Skeletal muscle satellite cell (primary cell): ENCODE measurements at regions not wholly inside any gene's neighbourhood (a gene's known extent, or its start where the extent isn't known, plus 50 kb on each side); places are given as distances from the start of the nearest gene placed in this dataset.

ENCODE experiments used
- H3K27me3 ChIP-seq: 2 replicates; pipeline ENCODE4 v1.7.0; 2013; ENCODE audit warnings: low read length; ENCODE audit not compliant: control insufficient read depth, insufficient read depth
- H3K36me3 ChIP-seq: 2 replicates; pipeline ENCODE4 v1.7.0; 2013; ENCODE audit warnings: mild to moderate bottlenecking, control low read depth, low read length; ENCODE audit not compliant: insufficient read depth
- H3K4me1 ChIP-seq: 2 replicates; pipeline ENCODE4 v1.7.0; 2013; ENCODE audit warnings: low read length; ENCODE audit not compliant: control insufficient read depth, insufficient read depth
- H3K4me2 ChIP-seq: 2 replicates; pipeline ENCODE4 v1.7.0; 2013; ENCODE audit warnings: mild to moderate bottlenecking, low read length
- H3K4me3 ChIP-seq: 2 replicates; pipeline ENCODE4 v1.7.0; 2013; ENCODE audit warnings: low read length
- H3K9ac ChIP-seq: 2 replicates; pipeline ENCODE4 v1.7.0; 2013; ENCODE audit warnings: mild to moderate bottlenecking, low read depth, low read length, moderate library complexity
- H3K9me3 ChIP-seq: replicated peaks from 2 replicates; pipeline ENCODE4 v1.7.0; 2013; ENCODE audit warnings: mild to moderate bottlenecking, control low read depth, low read length

DNA sequence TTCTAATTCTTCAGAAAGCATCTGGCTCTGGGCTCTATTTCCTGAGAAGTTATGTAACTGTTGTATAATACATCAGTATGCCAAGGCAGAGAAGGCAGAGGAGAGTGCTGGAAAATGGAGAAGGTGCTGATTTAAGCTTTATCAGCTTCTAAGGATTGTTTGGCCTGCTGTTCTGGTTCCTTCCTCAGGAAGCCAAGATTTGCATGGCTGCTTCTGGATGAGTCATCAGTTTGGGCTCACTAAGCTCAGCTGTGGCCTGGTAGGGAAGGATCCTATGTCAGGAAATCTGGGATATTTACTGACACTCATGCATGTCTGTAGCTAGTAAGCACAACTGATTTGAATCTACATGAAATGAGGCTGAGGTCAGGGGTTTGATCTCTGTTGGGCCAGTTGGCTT, 73.2 kb upstream of the ADGRL4 start:
- Histone ChIP-seq H3K4me2 (no peak overlapping the region), H3K9ac (no peak overlapping the region), H3K27me3 (no peaks in the 10 kb centered on the region), H3K4me3 (no peak overlapping the region), H3K36me3 (no peaks in the 10 kb centered on the region), H3K9me3 (no peaks in the 10 kb centered on the region), H3K4me1 (peaks cover 9% of the 10 kb centered on the region)

DNA sequence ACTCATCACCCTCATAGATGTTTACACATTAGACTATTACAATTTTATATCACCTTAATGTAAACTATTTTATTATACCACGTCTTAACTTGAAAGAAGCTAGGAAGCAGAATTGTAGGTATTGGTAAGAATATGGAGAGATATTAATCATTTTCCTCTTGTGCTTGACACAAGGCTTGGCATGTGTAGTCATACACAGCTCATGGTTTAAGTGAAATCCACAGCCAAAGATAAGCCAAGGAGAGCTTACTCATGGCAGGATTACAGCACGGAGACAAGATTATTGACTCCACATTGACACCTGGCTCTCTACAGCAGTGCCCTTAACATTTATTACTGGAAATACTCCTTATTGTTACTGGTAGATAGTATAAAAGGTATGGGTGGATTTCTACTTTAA, 68.4 kb upstream of the ADGRL4 start:
- Histone ChIP-seq H3K4me3 (no peak overlapping the region), H3K9me3 (no peaks in the 10 kb centered on the region), H3K4me2 (no peak overlapping the region), H3K36me3 (no peaks in the 10 kb centered on the region), H3K9ac (no peak overlapping the region), H3K27me3 (no peaks in the 10 kb centered on the region), H3K4me1 (peaks cover 7% of the 10 kb centered on the region)

DNA sequence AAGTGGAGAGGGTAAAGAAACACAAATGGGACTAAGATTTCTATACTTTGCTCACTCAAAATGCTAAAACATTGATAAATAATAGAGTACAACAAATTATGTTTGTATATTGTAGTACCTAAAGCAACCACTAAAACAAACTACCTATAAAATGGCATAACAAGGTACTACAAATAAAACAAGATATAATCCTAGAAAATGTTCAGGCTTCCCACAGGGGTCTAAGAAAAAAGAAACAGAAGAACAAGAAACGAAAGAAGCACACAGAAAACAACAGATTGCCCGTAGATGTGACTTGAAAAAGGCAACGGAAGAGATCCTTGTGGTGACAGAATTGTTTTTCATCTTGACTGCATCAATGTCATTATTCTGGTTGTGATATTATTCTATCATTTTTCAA, 63.3 kb upstream of the ADGRL4 start:
- H3K36me3 ChIP-seq: no peaks in the 10 kb centered on the region

DNA sequence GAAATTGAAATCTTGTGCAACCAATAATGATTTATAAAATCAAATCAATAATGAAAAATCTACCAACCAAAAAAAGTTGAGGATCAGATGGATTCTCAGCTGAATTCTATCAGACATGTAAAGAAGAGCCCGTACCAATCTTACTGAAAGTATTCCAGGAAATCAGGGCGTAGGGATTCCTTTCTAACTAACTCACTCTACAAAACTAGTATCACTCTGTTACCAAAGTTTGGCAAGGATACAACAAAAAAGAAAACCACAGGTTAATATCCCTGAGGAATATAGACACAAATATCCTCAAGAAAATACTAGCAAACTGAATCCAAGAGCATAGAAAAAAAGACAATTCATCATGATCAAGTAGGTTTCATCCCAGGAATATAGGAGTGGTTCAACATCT, 52.8 kb upstream of the ADGRL4 start:
- Histone ChIP-seq H3K4me1 (no peaks in the 10 kb centered on the region), H3K4me2 (no peak overlapping the region), H3K9me3 (no peaks in the 10 kb centered on the region), H3K36me3 (no peaks in the 10 kb centered on the region), H3K4me3 (no peak overlapping the region), H3K9ac (no peak overlapping the region), H3K27me3 (no peaks in the 10 kb centered on the region)

More for the DNA sequence above, 63.3 kb upstream of the ADGRL4 start:
- Histone ChIP-seq H3K4me2 (no peak overlapping the region), H3K4me1 (no peaks in the 10 kb centered on the region), H3K9me3 (no peaks in the 10 kb centered on the region), H3K9ac (no peak overlapping the region), H3K27me3 (no peaks in the 10 kb centered on the region), H3K4me3 (no peak overlapping the region)
